ENCODE measurements at regions not wholly inside any gene's neighbourhood (a gene's known extent, or its start where the extent isn't known, plus 50 kb on each side); places are given as distances from the start of the nearest gene placed in this dataset.

GRCh38 chr19:31092274-31092673, 257.0 kb downstream of the TSHZ3 start:
- Histone ChIP-seq H3K27me3 (ENCODE audit: insufficient read depth, low read length) (no peaks in the 10 kb centered on the region), H3K9me3 (ENCODE audit: low read length) (no peaks in the 10 kb centered on the region), H3K4me3 (ENCODE audit: low read length) (no peak overlapping the region), H3K4me1 (ENCODE audit: insufficient read depth, low read length) (no peaks in the 10 kb centered on the region), H2AFZ (ENCODE audit: low read depth, low read length) (no peak overlapping the region), H3K36me3 (ENCODE audit: insufficient read depth, low read length) (no peaks in the 10 kb centered on the region)

- H3K36me3 ChIP-seq (ENCODE audit: insufficient read depth, low read length) = no peaks in the 10 kb centered on the region
These were observed 259.6 kb downstream of the TSHZ3 start for GRCh38 chr19:31089681-31090080.

GRCh38 chr19:31085125-31085524, 264.1 kb downstream of the TSHZ3 start:
- Histone ChIP-seq H3K4me1 (ENCODE audit: insufficient read depth, low read length) (no peaks in the 10 kb centered on the region), H3K9me3 (ENCODE audit: low read length) (no peaks in the 10 kb centered on the region), H3K4me3 (ENCODE audit: low read length) (no peak overlapping the region), H3K27me3 (ENCODE audit: insufficient read depth, low read length) (no peaks in the 10 kb centered on the region), H2AFZ (ENCODE audit: low read depth, low read length) (no peak overlapping the region), H3K36me3 (ENCODE audit: insufficient read depth, low read length) (no peaks in the 10 kb centered on the region)

More at GRCh38 chr19:31089681-31090080, 259.6 kb downstream of the TSHZ3 start:
- H3K27me3 ChIP-seq (ENCODE audit: insufficient read depth, low read length) = no peaks in the 10 kb centered on the region
- no peak overlapping the region for H2AFZ ChIP-seq (ENCODE audit: low read depth, low read length)
- H3K4me1 ChIP-seq (ENCODE audit: insufficient read depth, low read length) = no peaks in the 10 kb centered on the region
- no peaks in the 10 kb centered on the region for H3K9me3 ChIP-seq (ENCODE audit: low read length)
- H3K4me3 ChIP-seq (ENCODE audit: low read length) = no peak overlapping the region

- no peaks in the 10 kb centered on the region for H3K36me3 ChIP-seq (ENCODE audit: insufficient read depth, low read length)
- no peak overlapping the region for H3K4me3 ChIP-seq (ENCODE audit: low read length)
- H3K4me1 ChIP-seq (ENCODE audit: insufficient read depth, low read length) = no peaks in the 10 kb centered on the region
- no peak overlapping the region for H2AFZ ChIP-seq (ENCODE audit: low read depth, low read length)
- no peaks in the 10 kb centered on the region for H3K9me3 ChIP-seq (ENCODE audit: low read length)
- H3K27me3 ChIP-seq (ENCODE audit: insufficient read depth, low read length) = no peaks in the 10 kb centered on the region
These were observed 266.1 kb downstream of the TSHZ3 start for GRCh38 chr19:31083105-31083504.

GRCh38 chr19:31075146-31075655, 274.0 kb downstream of the TSHZ3 start:
- Histone ChIP-seq H3K4me1 (ENCODE audit: insufficient read depth, low read length) (no peaks in the 10 kb centered on the region), H3K9me3 (ENCODE audit: low read length) (no peaks in the 10 kb centered on the region), H3K27me3 (ENCODE audit: insufficient read depth, low read length) (peaks cover 6% of the 10 kb centered on the region), H3K4me3 (ENCODE audit: low read length) (no peak overlapping the region), H2AFZ (ENCODE audit: low read depth, low read length) (no peak overlapping the region), H3K36me3 (ENCODE audit: insufficient read depth, low read length) (no peaks in the 10 kb centered on the region)

GRCh38 chr19:31074199-31075125, 274.8 kb downstream of the TSHZ3 start:
- H3K4me1 ChIP-seq (ENCODE audit: insufficient read depth, low read length) = no peaks in the 10 kb centered on the region
- H2AFZ ChIP-seq (ENCODE audit: low read depth, low read length) = no peak overlapping the region
- H3K27me3 ChIP-seq (ENCODE audit: insufficient read depth, low read length) = peaks cover 6% of the 10 kb centered on the region
- no peak overlapping the region for H3K4me3 ChIP-seq (ENCODE audit: low read length)
- H3K36me3 ChIP-seq (ENCODE audit: insufficient read depth, low read length) = no peaks in the 10 kb centered on the region
- H3K9me3 ChIP-seq (ENCODE audit: low read length) = no peaks in the 10 kb centered on the region

- H3K4me3 ChIP-seq (ENCODE audit: low read length) = no peak overlapping the region
These were observed 275.6 kb downstream of the TSHZ3 start for GRCh38 chr19:31073485-31074198.

GRCh38 chr19:31072451-31072850, 276.8 kb downstream of the TSHZ3 start:
- H2AFZ ChIP-seq (ENCODE audit: low read depth, low read length) = no peak overlapping the region
- H3K36me3 ChIP-seq (ENCODE audit: insufficient read depth, low read length) = no peaks in the 10 kb centered on the region
- no peaks in the 10 kb centered on the region for H3K4me1 ChIP-seq (ENCODE audit: insufficient read depth, low read length)
- H3K27me3 ChIP-seq (ENCODE audit: insufficient read depth, low read length) = peaks cover 6% of the 10 kb centered on the region
- H3K4me3 ChIP-seq (ENCODE audit: low read length) = no peak overlapping the region
- no peaks in the 10 kb centered on the region for H3K9me3 ChIP-seq (ENCODE audit: low read length)

More at GRCh38 chr19:31073485-31074198, 275.6 kb downstream of the TSHZ3 start:
- Histone ChIP-seq H3K27me3 (ENCODE audit: insufficient read depth, low read length) (peaks cover 6% of the 10 kb centered on the region), H3K36me3 (ENCODE audit: insufficient read depth, low read length) (no peaks in the 10 kb centered on the region), H3K4me1 (ENCODE audit: insufficient read depth, low read length) (no peaks in the 10 kb centered on the region), H3K9me3 (ENCODE audit: low read length) (no peaks in the 10 kb centered on the region), H2AFZ (ENCODE audit: low read depth, low read length) (no peak overlapping the region)

GRCh38 chr19:31071136-31071855, 277.9 kb downstream of the TSHZ3 start:
- peaks cover 6% of the 10 kb centered on the region for H3K27me3 ChIP-seq (ENCODE audit: insufficient read depth, low read length)
- no peak overlapping the region for H3K4me3 ChIP-seq (ENCODE audit: low read length)
- H3K4me1 ChIP-seq (ENCODE audit: insufficient read depth, low read length) = peaks cover 3% of the 10 kb centered on the region
- H3K36me3 ChIP-seq (ENCODE audit: insufficient read depth, low read length) = no peaks in the 10 kb centered on the region
- no peaks in the 10 kb centered on the region for H3K9me3 ChIP-seq (ENCODE audit: low read length)
- no peak overlapping the region for H2AFZ ChIP-seq (ENCODE audit: low read depth, low read length)

- no peaks in the 10 kb centered on the region for H3K36me3 ChIP-seq (ENCODE audit: insufficient read depth, low read length)
- no peak overlapping the region for H3K4me3 ChIP-seq (ENCODE audit: low read length)
- H3K4me1 ChIP-seq (ENCODE audit: insufficient read depth, low read length) = peaks cover 4% of the 10 kb centered on the region
- H2AFZ ChIP-seq (ENCODE audit: low read depth, low read length) = no peak overlapping the region
- H3K27me3 ChIP-seq (ENCODE audit: insufficient read depth, low read length) = peaks cover 6% of the 10 kb centered on the region
- no peaks in the 10 kb centered on the region for H3K9me3 ChIP-seq (ENCODE audit: low read length)
These were observed 278.8 kb downstream of the TSHZ3 start for GRCh38 chr19:31070146-31071065.

- H3K36me3 ChIP-seq (ENCODE audit: insufficient read depth, low read length) = no peaks in the 10 kb centered on the region
- peaks cover 2% of the 10 kb centered on the region for H3K27me3 ChIP-seq (ENCODE audit: insufficient read depth, low read length)
These were observed 281.0 kb downstream of the TSHZ3 start for GRCh38 chr19:31068268-31068667.

GRCh38 chr19:31066385-31066784, 282.9 kb downstream of the TSHZ3 start:
- Histone ChIP-seq H3K9me3 (ENCODE audit: low read length) (no peaks in the 10 kb centered on the region), H3K4me3 (ENCODE audit: low read length) (no peak overlapping the region)

More at GRCh38 chr19:31068268-31068667, 281.0 kb downstream of the TSHZ3 start:
- Histone ChIP-seq H2AFZ (ENCODE audit: low read depth, low read length) (no peak overlapping the region), H3K4me1 (ENCODE audit: insufficient read depth, low read length) (peaks cover 4% of the 10 kb centered on the region), H3K9me3 (ENCODE audit: low read length) (no peaks in the 10 kb centered on the region), H3K4me3 (ENCODE audit: low read length) (no peak overlapping the region)

More at GRCh38 chr19:31066385-31066784, 282.9 kb downstream of the TSHZ3 start:
- H2AFZ ChIP-seq (ENCODE audit: low read depth, low read length) = no peak overlapping the region
- peaks cover 2% of the 10 kb centered on the region for H3K27me3 ChIP-seq (ENCODE audit: insufficient read depth, low read length)
- H3K4me1 ChIP-seq (ENCODE audit: insufficient read depth, low read length) = peaks cover 4% of the 10 kb centered on the region
- no peaks in the 10 kb centered on the region for H3K36me3 ChIP-seq (ENCODE audit: insufficient read depth, low read length)
